GM06990 (cell line): ENCODE measurements at regions not wholly inside any gene's neighbourhood (a gene's known extent, or its start where the extent isn't known, plus 50 kb on each side); places are given as distances from the start of the nearest gene placed in this dataset.
"Not testable (repeated sequence)": the region's sequence is repeated elsewhere in the genome, so short reads cannot be mapped to it uniquely, and the experiment has no call there.

Source experiments
- DNase-seq: peaks from one replicate; pipeline ENCODE4 v3.0.0-alpha.2; 2011; ENCODE audit not compliant: insufficient read length; ENCODE audit errors: extremely low read depth
- H3K27me3 ChIP-seq: replicated peaks from 2 replicates; pipeline ENCODE4 v1.6.0; 2011; ENCODE audit warnings: low read length; ENCODE audit not compliant: control insufficient read depth, insufficient read depth
- H3K36me3 ChIP-seq: 2 replicates; pipeline ENCODE4 v1.5.1; 2011; ENCODE audit warnings: low read length; ENCODE audit not compliant: control insufficient read depth, insufficient read depth
- H3K4me3 ChIP-seq: replicated peaks from 2 replicates; pipeline ENCODE4 v1.5.1; 2011; ENCODE audit warnings: low read depth, mild to moderate bottlenecking, control low read depth, low read length
- TF ChIP-seq, protein P1 (sequence below): IDR thresholded peaks from 2 replicates; pipeline ENCODE4 v1.5.1; 2011; ENCODE audit warnings: low read length, control low read depth, mild to moderate bottlenecking, inconsistent platforms; ENCODE audit not compliant: insufficient read depth, poor library complexity, severe bottlenecking

DNA sequence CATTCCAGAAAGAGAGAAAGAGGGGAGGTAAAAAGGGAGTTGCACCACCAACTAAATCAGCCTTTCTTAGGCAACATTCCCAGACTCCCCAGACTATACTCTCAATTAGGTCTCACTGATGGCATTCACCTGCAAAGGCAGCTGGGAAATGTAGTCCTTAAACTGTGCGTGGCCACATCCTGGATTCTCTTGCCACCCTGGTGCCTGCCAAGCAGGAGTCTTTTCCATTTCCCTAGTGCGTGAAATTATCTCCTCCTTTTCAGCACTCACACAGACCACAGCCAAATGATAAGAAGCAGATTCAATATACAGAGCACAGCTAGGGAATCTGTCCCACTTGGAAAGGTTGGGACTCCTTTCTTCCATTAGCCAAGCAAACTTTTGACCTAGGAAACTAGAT, 298.0 kb downstream of the ANAPC1 start:
- DNase-seq, H3K4me3 ChIP-seq, H3K27me3 ChIP-seq, H3K36me3 ChIP-seq: not testable (repeated sequence)

DNA sequence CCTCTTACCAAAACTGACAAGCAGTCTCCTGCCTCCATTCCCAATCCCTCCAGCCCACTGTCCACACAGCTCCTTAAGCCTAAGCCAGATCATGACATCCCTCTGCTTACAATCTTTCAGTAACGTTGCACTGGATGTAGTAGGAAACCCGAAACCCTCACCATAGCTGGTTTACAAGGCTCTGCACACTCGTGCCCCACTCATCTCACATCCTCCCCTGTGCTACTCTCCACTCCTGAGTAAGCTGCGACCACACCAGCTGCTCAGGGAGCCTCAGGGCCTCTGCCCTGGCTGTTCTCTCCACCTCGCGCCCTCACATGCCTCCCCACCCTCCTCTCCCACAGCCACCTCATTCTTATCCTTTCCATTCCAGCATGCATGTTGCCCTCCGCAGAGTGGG, 288.9 kb downstream of the ANAPC1 start:
- not testable (repeated sequence) for H3K27me3 ChIP-seq, H3K4me3 ChIP-seq, H3K36me3 ChIP-seq, DNase-seq

DNA sequence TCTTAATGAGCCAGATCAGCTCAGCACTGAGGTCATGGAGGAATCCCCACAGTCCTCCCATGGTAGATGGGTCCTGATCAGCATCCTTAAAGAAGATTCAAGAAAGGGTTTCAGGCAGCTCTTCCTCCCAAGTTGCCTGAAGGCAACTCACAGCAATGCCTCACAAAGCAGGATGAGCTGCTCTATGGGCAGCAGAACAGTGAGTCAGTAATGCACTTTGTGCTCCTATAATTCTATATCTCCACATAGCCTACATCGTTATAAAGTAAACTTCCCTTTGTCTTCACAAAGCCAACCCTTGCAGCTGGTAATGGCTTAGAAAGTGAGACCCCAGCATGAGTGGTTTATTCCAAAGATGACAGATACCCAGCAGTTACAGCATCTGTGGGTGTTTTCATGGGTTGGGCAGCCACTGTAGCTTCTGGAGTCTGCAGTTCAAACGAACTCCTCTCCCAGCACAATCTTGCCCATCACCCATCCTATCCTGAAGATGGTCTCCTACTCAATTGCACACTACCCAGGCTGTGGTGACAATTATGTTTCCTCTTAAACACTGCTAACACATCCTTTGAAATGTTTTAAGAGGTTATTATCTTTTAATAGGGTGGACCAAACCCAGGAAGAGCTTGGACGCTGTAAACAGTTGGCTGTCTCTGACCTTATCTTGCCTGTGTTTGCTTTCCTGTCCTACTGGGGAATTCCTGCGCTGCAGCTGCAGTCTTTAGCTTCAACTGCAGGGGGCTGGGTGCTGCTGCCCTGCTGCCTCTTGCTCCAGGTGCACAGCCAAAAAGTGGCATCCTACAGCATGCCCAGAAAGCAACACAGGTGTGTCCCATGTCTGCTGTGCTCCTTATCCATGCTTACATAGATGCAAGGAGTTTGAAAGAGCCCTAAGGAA, 286.9 kb downstream of the ANAPC1 start:
- H3K4me3 ChIP-seq, DNase-seq, H3K27me3 ChIP-seq, H3K36me3 ChIP-seq: not testable (repeated sequence)

DNA sequence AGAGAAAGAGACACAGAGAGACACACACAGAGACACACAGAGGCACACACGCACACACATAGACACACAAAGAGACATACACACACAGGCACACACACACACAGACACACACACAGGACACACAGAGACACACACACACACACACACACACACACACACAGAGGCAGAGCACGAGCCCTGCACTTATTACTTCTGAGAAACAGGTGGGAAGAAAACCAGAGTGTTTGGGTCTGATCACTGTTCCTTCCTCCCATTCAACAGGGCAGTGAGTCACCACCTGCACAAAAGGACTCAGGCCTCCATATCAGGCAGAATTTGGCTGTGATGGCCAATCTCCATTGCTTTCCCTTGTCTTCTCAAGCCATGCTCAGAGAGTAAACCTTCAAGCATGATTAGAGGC, 285.0 kb downstream of the ANAPC1 start:
- not testable (repeated sequence) for H3K4me3 ChIP-seq, DNase-seq, H3K27me3 ChIP-seq, H3K36me3 ChIP-seq

DNA sequence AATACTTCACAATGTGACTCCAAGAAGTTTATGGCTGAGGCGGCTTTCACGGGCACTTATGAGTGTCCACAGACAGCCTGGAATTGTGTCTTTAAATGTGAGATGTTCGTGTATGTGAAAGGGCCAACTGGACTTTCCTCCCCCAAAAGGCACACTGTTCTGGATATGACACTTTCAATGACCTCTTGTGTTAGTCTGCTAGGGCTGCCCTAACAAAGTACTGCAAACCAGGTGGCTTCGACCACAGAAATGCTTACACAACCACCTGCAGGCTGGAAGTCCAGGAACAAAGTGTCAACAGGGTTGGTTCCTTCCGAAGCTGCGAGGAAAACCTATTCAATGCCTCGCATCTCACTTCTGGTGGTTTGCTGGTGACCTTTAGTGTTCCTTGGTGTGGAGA, 281.7 kb downstream of the ANAPC1 start:
- H3K4me3 ChIP-seq, H3K36me3 ChIP-seq, H3K27me3 ChIP-seq, DNase-seq: not testable (repeated sequence)

DNA sequence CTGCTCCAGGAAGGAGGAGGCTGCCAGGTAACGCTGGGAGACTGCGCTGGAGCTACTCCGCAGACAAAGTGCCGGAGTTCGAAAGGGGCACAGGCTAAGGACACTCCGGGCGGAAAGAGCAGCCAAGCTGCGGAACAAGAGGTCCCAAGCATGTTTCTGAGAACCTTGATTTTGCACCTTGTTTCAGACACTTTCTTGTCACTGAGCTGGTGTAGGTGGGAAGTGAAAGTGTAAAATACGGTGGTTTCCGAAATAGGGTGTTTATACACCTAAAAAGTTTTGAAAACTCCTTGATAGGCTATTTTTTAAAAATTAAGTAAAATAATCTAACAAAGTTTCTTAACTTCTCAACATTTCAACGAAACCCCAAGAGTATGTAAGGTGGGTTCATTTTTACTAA, 278.2 kb downstream of the ANAPC1 start:
- H3K4me3 ChIP-seq, H3K36me3 ChIP-seq, DNase-seq, H3K27me3 ChIP-seq: not testable (repeated sequence)

DNA sequence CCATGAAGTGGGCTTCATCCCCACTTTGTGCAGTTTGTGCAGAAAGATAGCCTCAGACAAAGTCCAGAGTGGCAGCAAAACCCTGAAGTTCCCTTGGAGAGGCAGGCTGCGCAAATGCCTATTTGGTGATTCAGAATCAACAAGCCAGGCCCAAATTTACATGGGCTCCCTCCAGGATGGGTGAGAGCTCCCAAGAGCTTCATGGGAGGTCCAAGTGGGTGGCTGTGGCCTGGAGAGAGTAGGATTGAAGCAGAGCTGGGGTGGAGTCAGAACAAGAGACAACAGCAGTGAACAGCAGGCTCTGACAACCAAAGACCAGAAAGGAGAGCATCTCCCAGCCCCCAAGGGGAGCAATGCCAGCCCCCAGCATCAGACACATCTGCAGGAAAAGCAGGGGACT, 277.4 kb downstream of the ANAPC1 start:
- DNase-seq, H3K27me3 ChIP-seq, H3K36me3 ChIP-seq, H3K4me3 ChIP-seq: not testable (repeated sequence)

DNA sequence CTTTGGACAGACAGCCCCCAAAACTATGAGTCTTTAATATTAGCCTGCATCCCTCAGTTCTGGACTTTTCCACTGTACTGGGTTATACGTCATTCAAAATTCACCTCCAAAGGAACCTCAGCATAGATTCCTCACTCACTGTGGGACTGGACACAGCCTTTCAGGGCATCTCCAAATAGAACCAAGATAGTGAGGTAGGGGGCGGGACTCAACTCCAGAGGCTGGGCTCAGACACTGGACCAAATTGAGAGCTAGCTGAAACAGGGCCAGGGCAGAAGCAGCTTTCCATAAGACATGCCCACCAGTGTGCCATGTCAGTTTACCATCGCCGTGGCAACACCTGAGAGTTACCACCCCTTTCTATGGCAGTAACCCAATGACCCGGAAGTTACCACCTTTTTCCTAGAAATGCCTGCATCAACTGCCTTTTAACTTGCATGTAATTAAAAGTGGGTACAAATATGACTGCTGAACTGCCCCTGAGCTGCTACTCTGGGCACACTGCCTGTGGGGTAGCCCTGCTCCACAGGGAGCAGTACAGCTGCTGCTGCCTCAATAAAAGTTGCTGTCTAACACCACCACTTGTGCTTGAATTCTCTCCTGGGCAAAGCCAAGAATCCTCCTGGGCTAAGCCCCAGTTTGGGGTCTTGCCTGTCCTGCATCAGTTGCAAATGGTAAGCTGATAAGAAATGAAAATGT, 274.7 kb downstream of the ANAPC1 start:
- H3K4me3 ChIP-seq, H3K36me3 ChIP-seq, H3K27me3 ChIP-seq, DNase-seq: not testable (repeated sequence)

DNA sequence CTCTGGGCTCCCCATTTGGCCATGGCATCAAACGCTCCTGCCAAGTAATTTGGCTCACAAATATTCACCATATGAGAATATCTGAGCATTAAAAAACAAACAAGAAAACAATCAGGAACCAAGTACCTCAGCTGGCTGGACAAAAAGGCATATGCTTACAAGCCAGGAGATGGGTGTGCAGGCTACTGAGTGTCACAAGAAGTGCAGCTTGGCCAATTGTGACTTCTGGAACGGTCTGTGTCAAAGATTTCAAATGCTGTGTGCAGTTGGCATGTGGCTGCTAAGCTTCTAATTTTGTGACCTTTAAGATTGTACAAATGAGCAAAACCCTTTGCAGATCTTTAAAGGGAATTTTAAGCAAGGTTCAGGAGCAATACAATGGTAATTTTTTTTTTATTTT, 274.0 kb downstream of the ANAPC1 start:
- H3K4me3 ChIP-seq, H3K36me3 ChIP-seq, H3K27me3 ChIP-seq, DNase-seq: not testable (repeated sequence)

DNA sequence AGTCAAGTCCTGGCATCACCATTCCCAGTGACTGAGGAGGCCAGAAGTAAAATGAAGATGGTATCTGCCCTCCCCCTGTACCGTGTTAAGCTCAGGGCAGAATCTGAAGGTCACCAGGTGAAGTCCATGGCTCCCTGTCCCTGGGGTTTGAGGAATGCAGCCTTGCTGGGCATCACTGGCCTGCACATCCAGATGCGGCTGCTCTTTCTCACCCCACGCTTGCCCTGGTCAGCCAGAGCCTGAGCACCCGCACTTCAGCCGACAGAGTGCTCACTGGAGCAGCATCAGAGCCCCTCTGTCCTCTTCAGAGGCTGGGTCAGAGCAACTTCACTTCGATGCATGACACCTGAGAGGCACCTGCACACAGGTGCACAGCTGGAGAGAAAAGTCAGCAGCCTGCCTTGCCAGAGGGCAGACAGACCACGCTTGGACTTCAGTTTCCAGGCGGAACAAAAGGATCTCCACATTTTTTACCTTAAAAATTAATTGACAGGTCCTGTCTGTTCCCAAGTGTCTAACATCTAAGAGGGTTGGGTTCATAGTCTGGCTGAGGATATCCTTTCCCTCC, 267.3 kb downstream of the ANAPC1 start:
- TF ChIP-seq, protein P1, sequence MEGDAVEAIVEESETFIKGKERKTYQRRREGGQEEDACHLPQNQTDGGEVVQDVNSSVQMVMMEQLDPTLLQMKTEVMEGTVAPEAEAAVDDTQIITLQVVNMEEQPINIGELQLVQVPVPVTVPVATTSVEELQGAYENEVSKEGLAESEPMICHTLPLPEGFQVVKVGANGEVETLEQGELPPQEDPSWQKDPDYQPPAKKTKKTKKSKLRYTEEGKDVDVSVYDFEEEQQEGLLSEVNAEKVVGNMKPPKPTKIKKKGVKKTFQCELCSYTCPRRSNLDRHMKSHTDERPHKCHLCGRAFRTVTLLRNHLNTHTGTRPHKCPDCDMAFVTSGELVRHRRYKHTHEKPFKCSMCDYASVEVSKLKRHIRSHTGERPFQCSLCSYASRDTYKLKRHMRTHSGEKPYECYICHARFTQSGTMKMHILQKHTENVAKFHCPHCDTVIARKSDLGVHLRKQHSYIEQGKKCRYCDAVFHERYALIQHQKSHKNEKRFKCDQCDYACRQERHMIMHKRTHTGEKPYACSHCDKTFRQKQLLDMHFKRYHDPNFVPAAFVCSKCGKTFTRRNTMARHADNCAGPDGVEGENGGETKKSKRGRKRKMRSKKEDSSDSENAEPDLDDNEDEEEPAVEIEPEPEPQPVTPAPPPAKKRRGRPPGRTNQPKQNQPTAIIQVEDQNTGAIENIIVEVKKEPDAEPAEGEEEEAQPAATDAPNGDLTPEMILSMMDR: no peak
- H3K27me3 ChIP-seq: no peaks in the 10 kb centered on the region; the same call in 1 of the 2 replicates

More for the DNA sequence above, 267.3 kb downstream of the ANAPC1 start:
- H3K4me3 ChIP-seq: no peak overlapping the region
- no peaks in the 10 kb centered on the region for H3K36me3 ChIP-seq
- no peak for DNase-seq
